ENCODE measurements at regions not wholly inside any gene's neighbourhood (a gene's known extent, or its start where the extent isn't known, plus 50 kb on each side); places are given as distances from the start of the nearest gene placed in this dataset.

DNA sequence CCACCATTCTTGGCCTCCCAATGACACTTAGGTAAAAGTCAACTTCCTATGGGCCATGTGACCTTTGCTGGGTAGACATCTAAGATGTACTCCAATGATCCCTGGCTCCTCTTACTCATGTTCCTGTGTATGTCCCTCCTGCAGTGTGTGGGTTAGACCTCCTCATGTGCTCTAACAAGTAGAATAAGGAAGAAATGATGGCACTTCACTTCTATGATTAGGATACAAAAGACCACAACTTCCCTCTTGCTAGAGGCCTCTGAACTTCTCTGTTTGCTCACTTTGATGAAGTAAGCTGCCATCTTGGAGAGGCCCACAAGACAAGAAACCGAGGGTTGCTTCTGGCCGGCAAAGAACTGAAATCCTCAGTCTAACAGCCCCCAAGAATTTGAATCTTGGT is 131.8 kb downstream of the TAF11L14 start:
- Mint-ChIP-seq H3K27me3 (ENCODE audit: low read depth in 3 of 3) (no peaks in the 10 kb centered on the region), H3K4me1 (no peaks in the 10 kb centered on the region), H3K27ac (peak overlapping the region in 4 of 7 donors; percentile 1 to 40 (median 26)), H3K4me3 (no peak overlapping the region), H3K36me3 (no peaks in the 10 kb centered on the region), H3K9me3 (peaks cover 0 to 11% (median 5%) of the 10 kb centered on the region in 7 donors)
- DNase-seq, result peak in 2 of 3 donors; percentile 9 to 41
- H3K27ac ChIP-seq (ENCODE audit: low read depth in 1 of 2, low read length in 2 of 2), result no peak overlapping the region
- H3K27me3 ChIP-seq (ENCODE audit: control insufficient read depth in 2 of 2, insufficient read depth in 2 of 2, low read length in 2 of 2), result no peaks in the 10 kb centered on the region
- no peaks in the 10 kb centered on the region for H3K36me3 ChIP-seq (replicated peaks in 1 of 2; ENCODE audit: control insufficient read depth in 1 of 2, insufficient read depth in 2 of 2, low read length in 2 of 2)
- no peaks in the 10 kb centered on the region for H3K4me1 ChIP-seq (ENCODE audit: control insufficient read depth in 1 of 2, insufficient read depth in 2 of 2, low read length in 2 of 2)
- intact Hi-C loops (cut with micrococcal nuclease), result no loop called here
- H3K9ac ChIP-seq (ENCODE audit: insufficient read depth, low read length, poor library complexity, severe bottlenecking), result no peak overlapping the region
- H3K4me2 ChIP-seq (replicated peaks; ENCODE audit: extremely low read depth, low read length, poor library complexity, severe bottlenecking), result no peak overlapping the region
- TF ChIP-seq, protein P1, sequence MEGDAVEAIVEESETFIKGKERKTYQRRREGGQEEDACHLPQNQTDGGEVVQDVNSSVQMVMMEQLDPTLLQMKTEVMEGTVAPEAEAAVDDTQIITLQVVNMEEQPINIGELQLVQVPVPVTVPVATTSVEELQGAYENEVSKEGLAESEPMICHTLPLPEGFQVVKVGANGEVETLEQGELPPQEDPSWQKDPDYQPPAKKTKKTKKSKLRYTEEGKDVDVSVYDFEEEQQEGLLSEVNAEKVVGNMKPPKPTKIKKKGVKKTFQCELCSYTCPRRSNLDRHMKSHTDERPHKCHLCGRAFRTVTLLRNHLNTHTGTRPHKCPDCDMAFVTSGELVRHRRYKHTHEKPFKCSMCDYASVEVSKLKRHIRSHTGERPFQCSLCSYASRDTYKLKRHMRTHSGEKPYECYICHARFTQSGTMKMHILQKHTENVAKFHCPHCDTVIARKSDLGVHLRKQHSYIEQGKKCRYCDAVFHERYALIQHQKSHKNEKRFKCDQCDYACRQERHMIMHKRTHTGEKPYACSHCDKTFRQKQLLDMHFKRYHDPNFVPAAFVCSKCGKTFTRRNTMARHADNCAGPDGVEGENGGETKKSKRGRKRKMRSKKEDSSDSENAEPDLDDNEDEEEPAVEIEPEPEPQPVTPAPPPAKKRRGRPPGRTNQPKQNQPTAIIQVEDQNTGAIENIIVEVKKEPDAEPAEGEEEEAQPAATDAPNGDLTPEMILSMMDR (IDR thresholded peaks at IDR 0.05), result no peak
- H3K79me2 ChIP-seq (ENCODE audit: insufficient read depth, low read length), result no peaks in the 10 kb centered on the region
- H3K4me3 ChIP-seq (replicated peaks in 1 of 3; ENCODE audit: low read depth in 2 of 3, low read length in 3 of 3), result no peak overlapping the region
- no peaks in the 10 kb centered on the region for H4K20me1 ChIP-seq (ENCODE audit: insufficient read depth, low read length)
- no peaks in the 10 kb centered on the region for H3K9me3 ChIP-seq (replicated peaks in 1 of 2; ENCODE audit: control insufficient read depth in 1 of 2, insufficient read depth in 1 of 2, low read length in 2 of 2)
- WGBS (ENCODE audit: insufficient coverage), result no CpG with 5 or more reads among the region's 2 CpGs
- H2AFZ ChIP-seq (ENCODE audit: insufficient read depth, low read depth, low read length, poor library complexity, severe bottlenecking), result no peak overlapping the region

DNA sequence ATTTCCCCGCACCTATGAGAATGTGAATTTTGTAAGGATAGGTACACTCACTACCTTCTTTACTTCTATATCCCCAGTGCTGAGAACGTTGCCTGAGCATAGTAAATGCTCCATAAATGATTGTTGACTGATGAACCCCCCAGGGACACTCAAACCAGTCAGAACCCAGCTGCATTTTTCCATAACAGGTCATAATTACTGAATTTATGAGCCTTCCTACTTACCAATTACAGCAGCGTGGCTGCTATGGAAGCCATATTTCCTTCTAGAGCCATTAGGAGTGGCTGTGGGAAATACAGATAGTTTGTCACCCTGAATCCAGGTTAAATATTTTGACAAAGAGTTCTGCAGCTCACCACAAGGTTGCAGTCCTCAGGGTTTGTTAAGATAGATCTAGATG is 135.0 kb downstream of the TAF11L14 start:
- TF ChIP-seq, protein P1 (IDR thresholded peaks at IDR 0.05), result no peak
- DNase-seq, result no peak
- Mint-ChIP-seq H3K9me3 (peaks cover 0 to 11% (median 7%) of the 10 kb centered on the region in 7 donors), H3K27me3 (ENCODE audit: low read depth in 3 of 3) (peaks cover 0 to 2% (median 0%) of the 10 kb centered on the region in 3 donors), H3K4me1 (no peaks in the 10 kb centered on the region), H3K27ac (no peak overlapping the region), H3K4me3 (no peak overlapping the region), H3K36me3 (no peaks in the 10 kb centered on the region)
- Histone ChIP-seq H3K4me3 (replicated peaks in 1 of 3; ENCODE audit: low read depth in 2 of 3, low read length in 3 of 3) (no peak overlapping the region), H3K79me2 (ENCODE audit: insufficient read depth, low read length) (no peaks in the 10 kb centered on the region), H3K9me3 (replicated peaks in 1 of 2; ENCODE audit: control insufficient read depth in 1 of 2, insufficient read depth in 1 of 2, low read length in 2 of 2) (no peaks in the 10 kb centered on the region), H3K9ac (ENCODE audit: insufficient read depth, low read length, poor library complexity, severe bottlenecking) (no peak overlapping the region), H3K4me1 (ENCODE audit: control insufficient read depth in 1 of 2, insufficient read depth in 2 of 2, low read length in 2 of 2) (no peaks in the 10 kb centered on the region), H3K27ac (ENCODE audit: low read depth in 1 of 2, low read length in 2 of 2) (no peak overlapping the region), H2AFZ (ENCODE audit: insufficient read depth, low read depth, low read length, poor library complexity, severe bottlenecking) (no peak overlapping the region), H4K20me1 (ENCODE audit: insufficient read depth, low read length) (no peaks in the 10 kb centered on the region), H3K27me3 (ENCODE audit: control insufficient read depth in 2 of 2, insufficient read depth in 2 of 2, low read length in 2 of 2) (no peaks in the 10 kb centered on the region), H3K4me2 (replicated peaks; ENCODE audit: extremely low read depth, low read length, poor library complexity, severe bottlenecking) (no peak overlapping the region), H3K36me3 (replicated peaks in 1 of 2; ENCODE audit: control insufficient read depth in 1 of 2, insufficient read depth in 2 of 2, low read length in 2 of 2) (no peaks in the 10 kb centered on the region)
- intact Hi-C loops (cut with micrococcal nuclease), result no loop called here
- WGBS (ENCODE audit: insufficient coverage), result no CpG with 5 or more reads among the region's 3 CpGs

Data from CD14-positive monocyte (primary cell).